ENCODE measurements at regions not wholly inside any gene's neighbourhood (a gene's known extent, or its start where the extent isn't known, plus 50 kb on each side); places are given as distances from the start of the nearest gene placed in this dataset.

GRCh38 chr12:67797185-67797741 lies 148.7 kb downstream of the DYRK2 start:
- peak; percentile 38 for DNase-seq (ENCODE audit: low spot score)

- DNase-seq (ENCODE audit: low spot score): peak; percentile 2
Observed at GRCh38 chr12:67797753-67798152, 149.2 kb downstream of the DYRK2 start.

- DNase-seq (ENCODE audit: low spot score): peak; percentile 56
Observed at GRCh38 chr12:67798768-67799167, 150.2 kb downstream of the DYRK2 start.

GRCh38 chr12:67802731-67803130 lies 154.2 kb downstream of the DYRK2 start:
- DNase-seq (ENCODE audit: low spot score): no peak

GRCh38 chr12:67803278-67803993 lies 154.9 kb downstream of the DYRK2 start:
- DNase-seq (ENCODE audit: low spot score): no peak

GRCh38 chr12:67804168-67804567 lies 155.6 kb downstream of the DYRK2 start:
- no peak for DNase-seq (ENCODE audit: low spot score)

- DNase-seq (ENCODE audit: low spot score): peak; percentile 87
Observed at GRCh38 chr12:67807814-67808213, 159.3 kb downstream of the DYRK2 start.

- DNase-seq (ENCODE audit: low spot score): no peak
Observed at GRCh38 chr12:67810166-67810565, 161.6 kb downstream of the DYRK2 start.

GRCh38 chr12:67811437-67812361 lies 163.2 kb downstream of the DYRK2 start:
- no peak for DNase-seq (ENCODE audit: low spot score)

GRCh38 chr12:67813456-67813904 lies 164.9 kb downstream of the DYRK2 start:
- DNase-seq (ENCODE audit: low spot score): no peak

- DNase-seq (ENCODE audit: low spot score): no peak
Observed at GRCh38 chr12:67816269-67816668, 167.7 kb downstream of the DYRK2 start.

- DNase-seq (ENCODE audit: low spot score): no peak
Observed at GRCh38 chr12:67818459-67818903, 169.9 kb downstream of the DYRK2 start.

GRCh38 chr12:67819902-67820301 lies 169.3 kb upstream of the IFNG-AS1 start:
- DNase-seq (ENCODE audit: low spot score): no peak

- peak; percentile 6 for DNase-seq (ENCODE audit: low spot score)
Observed at GRCh38 chr12:67820694-67821093, 168.6 kb upstream of the IFNG-AS1 start.

- DNase-seq (ENCODE audit: low spot score): peak; percentile 52
Observed at GRCh38 chr12:67822826-67823225, 166.4 kb upstream of the IFNG-AS1 start.

GRCh38 chr12:67826148-67826547 lies 163.1 kb upstream of the IFNG-AS1 start:
- DNase-seq (ENCODE audit: low spot score): peak; percentile 86

GRCh38 chr12:67826946-67827720 lies 162.1 kb upstream of the IFNG-AS1 start:
- peak; percentile 68 for DNase-seq (ENCODE audit: low spot score)

GRCh38 chr12:67827820-67828383 lies 161.3 kb upstream of the IFNG-AS1 start:
- DNase-seq (ENCODE audit: low spot score): peak; percentile 89

- no peak for DNase-seq (ENCODE audit: low spot score)
Observed at GRCh38 chr12:67829896-67830295, 159.4 kb upstream of the IFNG-AS1 start.

GRCh38 chr12:67832155-67832554 lies 157.1 kb upstream of the IFNG-AS1 start:
- DNase-seq (ENCODE audit: low spot score): no peak

- no peak for DNase-seq (ENCODE audit: low spot score)
Observed at GRCh38 chr12:67833602-67834001, 155.6 kb upstream of the IFNG-AS1 start.

Measured in umbilical cord (tissue), 1 donor.